GM18867 (cell line): ENCODE measurements at regions not wholly inside any gene's neighbourhood (a gene's known extent, or its start where the extent isn't known, plus 50 kb on each side); places are given as distances from the start of the nearest gene placed in this dataset.
"Not testable (repeated sequence)": the region's sequence is repeated elsewhere in the genome, so short reads cannot be mapped to it uniquely, and the experiment has no call there.

Experiments used
- ATAC-seq: cut with Tn5 transposase; IDR thresholded peaks from one replicate; pipeline ENCODE4 v1.9.1; 2021; ENCODE audit warnings: mild to moderate bottlenecking, moderate library complexity; ENCODE audit not compliant: unreplicated experiment

DNA sequence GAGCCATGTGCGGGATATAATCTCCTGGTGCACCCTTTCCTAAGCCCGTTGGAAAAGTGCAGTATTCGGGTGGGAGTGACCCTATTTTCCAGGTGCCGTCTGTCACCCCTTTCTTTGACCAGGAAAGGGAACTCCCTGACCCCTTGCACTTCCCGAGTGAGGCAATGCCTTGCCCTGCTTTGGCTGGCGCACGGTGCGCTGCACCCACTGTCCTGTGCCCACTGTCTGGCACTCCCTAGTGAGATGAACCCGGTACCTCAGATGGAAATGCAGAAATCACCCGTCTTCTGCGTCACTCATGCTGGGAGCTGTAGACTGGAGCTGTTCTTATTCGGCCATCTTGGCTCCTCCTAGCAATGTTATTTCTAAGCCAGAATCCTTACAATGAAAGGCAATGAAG is 121.1 kb downstream of the TAF11L14 start:
- ATAC-seq = not testable (repeated sequence)

DNA sequence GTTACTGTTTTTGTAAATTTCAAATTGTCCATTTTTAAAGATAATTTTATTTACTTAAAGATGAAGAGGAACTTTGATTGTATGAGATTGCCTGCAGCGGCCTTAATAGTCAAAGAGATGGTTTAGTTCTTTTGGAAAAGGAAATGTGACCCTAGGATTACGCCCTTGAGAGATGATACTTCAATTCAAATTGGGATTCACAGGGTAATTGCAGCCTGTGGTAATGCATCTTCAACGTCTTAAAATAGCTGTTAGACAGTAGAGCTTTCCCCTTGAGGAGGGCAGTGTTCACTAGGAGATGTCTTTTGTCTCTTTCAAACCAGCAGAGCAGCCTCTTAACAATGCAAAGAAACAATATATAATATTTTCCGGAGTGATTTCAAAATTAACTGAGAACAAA is 127.1 kb downstream of the TAF11L14 start:
- ATAC-seq = no peak

DNA sequence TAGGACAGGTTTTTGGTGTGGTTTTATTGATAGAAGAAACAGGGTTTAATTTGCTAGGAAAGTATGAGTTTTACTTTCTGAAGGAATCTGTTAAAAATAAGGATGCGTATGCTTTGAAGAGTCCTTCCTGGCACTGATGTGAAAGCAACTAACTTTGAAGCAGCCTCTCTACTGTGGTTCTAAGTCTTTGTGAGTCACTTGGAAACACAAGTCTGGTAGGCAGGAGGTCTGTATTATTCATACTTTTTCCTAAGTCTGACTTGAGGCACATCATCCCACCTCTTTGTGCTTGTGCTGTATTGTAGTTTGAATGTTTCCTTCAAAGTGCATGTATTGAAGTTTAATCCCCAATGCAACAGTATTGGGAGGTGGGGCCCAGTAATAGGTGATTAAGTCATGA is 129.0 kb downstream of the TAF11L14 start:
- ATAC-seq = no peak

DNA sequence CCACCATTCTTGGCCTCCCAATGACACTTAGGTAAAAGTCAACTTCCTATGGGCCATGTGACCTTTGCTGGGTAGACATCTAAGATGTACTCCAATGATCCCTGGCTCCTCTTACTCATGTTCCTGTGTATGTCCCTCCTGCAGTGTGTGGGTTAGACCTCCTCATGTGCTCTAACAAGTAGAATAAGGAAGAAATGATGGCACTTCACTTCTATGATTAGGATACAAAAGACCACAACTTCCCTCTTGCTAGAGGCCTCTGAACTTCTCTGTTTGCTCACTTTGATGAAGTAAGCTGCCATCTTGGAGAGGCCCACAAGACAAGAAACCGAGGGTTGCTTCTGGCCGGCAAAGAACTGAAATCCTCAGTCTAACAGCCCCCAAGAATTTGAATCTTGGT is 131.8 kb downstream of the TAF11L14 start:
- ATAC-seq = no peak

DNA sequence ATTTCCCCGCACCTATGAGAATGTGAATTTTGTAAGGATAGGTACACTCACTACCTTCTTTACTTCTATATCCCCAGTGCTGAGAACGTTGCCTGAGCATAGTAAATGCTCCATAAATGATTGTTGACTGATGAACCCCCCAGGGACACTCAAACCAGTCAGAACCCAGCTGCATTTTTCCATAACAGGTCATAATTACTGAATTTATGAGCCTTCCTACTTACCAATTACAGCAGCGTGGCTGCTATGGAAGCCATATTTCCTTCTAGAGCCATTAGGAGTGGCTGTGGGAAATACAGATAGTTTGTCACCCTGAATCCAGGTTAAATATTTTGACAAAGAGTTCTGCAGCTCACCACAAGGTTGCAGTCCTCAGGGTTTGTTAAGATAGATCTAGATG is 135.0 kb downstream of the TAF11L14 start:
- no peak for ATAC-seq

DNA sequence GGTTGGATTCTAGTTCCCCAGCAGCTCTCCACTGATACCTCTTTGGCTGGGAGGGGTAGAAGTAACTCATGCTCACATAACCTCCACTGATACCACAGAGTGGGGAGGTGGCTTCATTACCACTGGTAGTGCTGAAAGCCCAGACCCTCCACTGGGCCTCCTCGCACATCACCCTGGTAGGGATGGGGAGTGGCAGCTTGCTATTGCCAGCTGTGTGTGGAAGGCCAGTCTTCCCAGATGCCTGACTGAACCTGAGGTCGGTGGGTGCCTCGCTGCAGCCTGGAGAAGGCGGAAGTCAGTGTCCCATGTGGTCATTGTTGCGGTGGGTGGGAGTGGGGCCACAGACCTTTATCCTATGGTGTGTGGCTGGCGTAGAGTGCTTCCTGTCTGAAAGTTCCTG is 138.0 kb downstream of the TAF11L14 start:
- no peak for ATAC-seq

DNA sequence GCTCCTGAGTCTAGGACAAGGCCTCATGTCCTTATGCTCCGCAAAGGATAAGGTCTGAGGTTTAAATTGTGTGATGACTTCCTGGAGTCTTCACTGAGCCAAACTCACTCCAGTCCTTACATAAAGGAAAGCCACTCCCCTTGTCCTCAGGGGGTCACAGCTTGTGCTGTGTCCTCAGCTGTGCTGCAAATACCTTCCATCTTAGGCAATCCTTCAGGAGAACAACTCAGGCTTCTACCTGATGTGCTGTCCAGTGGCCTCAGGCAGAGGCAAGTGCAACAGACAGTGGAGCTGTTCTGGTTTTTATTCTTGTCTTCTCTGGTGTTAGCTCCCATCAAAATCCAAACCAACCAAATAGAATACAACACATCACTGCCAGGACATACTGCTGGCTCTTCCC is 151.5 kb downstream of the TAF11L14 start:
- no peak for ATAC-seq

DNA sequence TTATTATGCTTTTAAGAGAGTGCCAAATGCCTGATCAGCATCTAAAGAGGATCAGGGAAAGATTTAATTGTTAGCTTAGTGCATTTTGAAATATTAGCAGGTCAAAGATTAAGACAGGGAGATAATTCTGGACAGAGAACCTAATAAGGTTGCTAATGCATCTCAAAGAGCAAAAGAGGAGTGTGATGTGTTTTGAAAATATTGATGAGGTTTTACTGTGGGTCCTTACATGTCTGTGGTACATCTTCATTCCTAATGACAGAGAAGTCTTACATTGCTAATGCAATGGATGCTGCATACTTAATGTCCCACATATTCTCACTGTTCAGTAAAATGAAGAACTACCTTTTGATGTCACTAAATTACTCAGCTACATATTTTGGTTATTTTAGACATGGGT is 154.1 kb downstream of the TAF11L14 start:
- no peak for ATAC-seq

DNA sequence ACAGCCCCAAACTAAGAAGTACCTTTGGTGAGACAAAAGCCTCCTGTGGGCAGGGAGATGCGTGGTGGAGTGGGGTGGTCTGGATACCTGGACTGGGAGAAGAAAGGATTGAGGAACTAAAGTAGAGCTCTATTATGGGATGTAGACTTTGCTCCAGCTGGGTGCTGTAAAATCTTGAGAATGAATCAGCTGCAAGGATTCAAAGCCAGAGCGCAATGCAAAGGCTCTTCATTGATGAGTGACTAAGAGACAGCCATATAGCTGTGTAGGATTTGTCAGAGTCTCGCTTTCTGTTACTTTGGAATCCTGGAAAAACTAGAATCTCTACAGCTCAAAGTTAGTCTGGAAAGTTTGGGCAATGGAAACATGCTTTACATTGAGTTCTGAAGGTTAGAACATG is 159.9 kb downstream of the TAF11L14 start:
- ATAC-seq = no peak

DNA sequence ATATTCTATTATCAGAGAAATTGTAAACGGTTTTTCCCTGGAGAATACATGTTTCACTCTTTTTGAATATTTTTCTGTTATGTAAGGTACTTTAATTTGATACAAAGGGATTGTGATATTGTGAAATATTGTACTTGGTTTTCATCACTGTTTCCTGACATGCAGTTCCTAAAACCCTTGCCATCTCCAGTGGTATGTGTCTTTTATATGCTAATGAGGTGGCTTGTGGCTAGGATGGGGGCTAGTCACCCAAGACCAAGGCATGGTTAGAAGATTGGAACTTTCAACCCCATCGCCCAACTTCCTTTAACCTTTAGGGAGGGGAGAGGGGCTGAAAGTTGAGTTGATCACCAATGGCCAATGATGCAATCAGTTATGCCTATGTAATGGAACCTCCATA is 160.6 kb downstream of the TAF11L14 start:
- no peak for ATAC-seq

DNA sequence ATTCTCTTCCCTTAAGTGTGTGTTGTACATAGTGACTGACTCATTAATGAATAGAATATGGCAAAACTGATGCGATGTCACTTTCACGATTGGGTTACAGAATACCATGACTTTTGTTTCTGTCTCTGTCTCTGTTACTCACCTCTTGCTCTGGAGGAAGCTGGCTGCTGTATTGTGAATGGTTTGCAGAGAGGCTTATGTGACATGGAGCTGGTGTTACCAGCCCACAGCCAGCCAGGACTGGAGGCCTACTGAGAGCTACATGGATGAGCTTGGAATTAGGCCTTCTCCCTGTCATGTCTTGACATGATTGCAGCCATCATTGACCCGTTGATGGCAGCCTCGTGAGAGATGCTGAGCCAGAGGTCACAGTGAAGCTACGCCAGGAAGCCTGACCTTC is 161.9 kb downstream of the TAF11L14 start:
- no peak for ATAC-seq

DNA sequence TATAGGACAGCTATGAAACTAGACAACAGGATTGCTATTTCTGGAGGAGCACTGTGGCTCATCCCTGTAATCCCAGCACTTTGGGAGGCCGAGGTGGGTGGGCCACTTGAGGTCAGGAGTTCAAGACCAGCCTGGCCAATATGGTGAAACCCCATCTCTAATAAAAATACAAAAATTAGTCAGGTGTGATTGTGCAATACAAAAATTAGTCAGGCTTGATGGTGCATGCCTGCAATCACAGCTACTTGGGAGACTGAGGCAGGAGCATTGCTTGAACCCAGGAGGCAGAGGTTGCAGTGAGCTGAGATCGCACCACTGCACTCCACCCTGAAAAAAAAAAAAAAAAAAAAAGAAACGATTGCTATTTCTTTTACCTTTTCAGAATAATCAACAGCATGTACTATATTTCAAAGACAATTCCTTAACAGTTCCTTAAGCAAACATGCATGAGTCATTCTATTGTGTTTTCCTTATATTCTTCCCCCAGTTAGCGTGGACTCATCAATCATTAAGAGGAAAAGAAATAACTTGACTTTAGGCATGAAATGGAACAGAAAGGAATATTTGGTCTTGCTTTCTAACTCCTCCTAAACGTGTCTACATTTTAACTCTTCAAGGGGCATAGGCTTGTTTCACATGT is 162.6 kb downstream of the TAF11L14 start:
- ATAC-seq = no peak

DNA sequence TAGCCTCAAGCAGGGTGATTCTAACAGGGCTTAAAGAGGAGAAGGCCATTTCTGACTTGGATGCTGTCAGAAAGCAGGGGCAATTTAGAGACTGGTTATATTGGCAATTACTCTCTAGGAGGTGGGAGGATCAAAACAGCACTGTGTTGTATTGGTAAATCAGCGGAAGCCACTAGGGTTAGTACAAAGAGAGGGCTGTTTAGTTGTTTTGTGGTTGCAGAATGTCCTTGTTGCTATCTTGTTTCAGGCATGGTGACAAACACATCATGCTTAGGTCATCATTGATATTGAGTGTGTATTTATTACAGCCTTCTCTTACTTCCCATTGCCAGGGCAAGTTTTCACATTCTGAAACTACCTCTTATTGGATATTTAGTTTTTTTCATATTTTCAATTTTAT is 165.3 kb downstream of the TAF11L14 start:
- ATAC-seq = no peak

DNA sequence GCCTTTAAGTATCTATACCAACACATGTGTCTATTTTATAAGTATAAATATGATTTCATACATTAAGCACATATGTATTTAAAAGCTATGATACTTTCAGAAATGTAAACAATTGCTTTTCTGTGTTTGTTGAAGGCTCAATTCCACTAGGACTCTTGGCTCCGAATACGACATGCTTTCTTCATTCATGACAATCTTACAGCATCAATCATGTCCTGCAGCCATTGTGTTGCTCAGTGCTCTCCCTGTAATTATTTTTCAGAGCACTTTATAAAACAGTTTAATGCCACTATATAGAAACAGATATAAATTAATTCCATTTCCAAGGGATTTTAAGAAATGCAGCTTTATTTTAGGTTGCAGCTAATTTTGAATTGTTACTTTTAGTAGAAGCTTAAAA is 167.3 kb downstream of the TAF11L14 start:
- no peak for ATAC-seq

DNA sequence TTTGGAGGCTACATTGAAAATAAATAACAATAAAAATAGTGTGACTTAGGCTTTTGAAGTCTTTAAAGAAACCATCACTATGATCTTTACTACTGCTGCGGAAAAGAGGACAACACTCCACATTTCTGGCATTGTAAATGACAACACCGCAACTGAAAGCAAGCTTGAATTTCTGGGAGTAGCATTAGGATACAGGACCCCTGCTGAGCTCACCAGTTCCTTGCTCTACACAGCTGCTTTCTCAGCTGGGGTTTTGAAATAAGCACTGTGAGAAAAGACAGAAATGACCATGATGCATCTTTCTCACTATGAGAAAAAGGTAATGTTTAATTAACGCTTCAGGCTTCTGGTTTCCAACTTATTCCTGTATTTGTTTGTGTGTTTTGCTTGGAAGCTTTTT is 168.0 kb downstream of the TAF11L14 start:
- no peak for ATAC-seq

DNA sequence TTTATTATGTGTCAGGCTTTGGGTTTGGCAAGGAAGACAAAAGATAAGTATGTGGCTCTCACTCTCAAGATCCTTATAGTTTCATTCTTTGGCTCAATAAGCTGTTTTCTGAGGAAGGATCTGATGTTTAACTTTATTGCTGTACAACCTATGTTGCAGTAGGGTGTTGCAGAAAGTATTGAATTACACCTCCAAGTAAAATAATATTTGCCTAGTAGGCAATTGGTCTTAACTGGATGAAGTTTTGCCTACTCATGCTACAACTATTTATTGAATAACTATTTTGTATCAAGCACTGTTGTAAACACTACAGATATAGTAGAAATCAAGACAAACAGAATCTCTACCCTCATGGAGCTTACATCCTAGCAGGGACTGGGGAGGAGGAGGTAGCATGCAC is 169.7 kb downstream of the TAF11L14 start:
- no peak for ATAC-seq

DNA sequence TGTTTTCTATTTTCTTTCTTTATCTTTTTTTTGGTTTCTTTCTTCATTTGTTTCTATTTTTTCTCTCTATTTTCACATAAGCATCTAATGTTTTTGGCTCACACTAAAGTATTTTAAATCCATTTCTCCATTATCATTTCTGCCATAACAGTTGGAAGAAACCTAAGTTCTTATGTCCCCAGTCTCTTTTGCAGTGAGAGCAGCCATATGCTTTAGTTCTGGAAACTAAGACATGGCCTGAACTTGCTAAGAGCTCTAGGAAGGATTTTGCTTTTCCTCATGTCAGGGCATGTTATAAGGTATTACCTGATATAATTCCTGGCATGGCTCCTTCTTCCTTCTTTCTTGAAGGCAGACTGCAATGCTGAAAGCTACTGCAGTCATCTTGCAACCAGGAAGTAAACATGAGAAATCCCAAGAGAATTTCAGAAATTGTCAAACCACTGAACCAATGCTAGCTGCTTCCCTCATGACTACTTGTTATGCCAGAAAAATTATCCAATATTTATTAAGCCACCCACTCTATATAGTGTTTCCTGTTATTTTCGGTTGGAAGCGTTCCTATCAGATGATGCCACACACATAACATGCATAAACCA is 171.1 kb downstream of the TAF11L14 start:
- no peak for ATAC-seq

DNA sequence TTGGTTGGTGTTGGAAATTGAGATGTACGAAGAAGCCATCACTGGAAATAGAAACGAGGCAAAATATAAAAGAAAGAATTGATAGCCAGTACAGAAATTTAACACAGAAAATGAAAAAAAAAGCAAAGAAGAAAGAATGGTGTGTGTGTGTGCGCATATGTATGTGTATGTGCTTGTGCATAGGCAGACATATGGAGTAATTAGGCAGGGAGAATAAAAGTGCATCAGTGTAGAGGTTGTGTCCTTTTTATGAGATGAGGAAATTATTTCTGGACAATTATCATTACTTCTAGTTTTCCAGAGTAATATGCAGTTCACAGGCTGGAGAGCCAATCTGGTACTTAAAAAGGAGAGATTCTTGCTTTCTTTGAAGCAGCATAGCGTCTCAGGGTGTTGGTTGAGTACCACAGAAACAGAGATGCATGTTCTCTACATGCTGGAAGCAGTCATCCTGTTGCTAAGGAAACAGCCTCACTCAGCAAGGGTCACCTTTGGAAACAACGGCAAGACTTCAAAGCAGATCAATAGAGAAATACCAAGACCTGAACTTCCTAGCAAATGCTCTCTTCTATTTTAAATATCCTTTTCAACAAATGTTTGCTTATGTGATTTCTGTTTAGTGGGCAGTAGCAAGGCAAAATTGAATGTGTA is 172.7 kb downstream of the TAF11L14 start:
- ATAC-seq = no peak

DNA sequence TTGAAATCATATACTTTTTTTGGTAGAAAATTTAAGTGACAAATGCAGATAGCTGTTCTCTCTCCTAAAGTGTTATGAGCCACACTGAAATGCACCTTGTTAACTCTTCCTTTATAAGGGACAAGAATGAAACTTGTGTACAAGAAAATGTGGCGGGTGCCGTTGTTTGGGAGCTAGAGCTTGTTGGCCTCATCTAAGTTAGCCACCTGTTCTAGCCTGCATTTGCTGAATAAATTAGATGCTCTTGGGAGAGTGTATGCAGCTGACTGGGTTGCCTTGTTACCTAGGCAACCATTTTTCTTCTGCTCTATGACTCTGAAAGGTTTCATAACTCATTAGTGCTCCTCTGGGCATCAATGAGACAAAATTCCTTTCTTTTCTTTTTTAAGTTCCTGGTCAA is 174.3 kb downstream of the TAF11L14 start:
- no peak for ATAC-seq

DNA sequence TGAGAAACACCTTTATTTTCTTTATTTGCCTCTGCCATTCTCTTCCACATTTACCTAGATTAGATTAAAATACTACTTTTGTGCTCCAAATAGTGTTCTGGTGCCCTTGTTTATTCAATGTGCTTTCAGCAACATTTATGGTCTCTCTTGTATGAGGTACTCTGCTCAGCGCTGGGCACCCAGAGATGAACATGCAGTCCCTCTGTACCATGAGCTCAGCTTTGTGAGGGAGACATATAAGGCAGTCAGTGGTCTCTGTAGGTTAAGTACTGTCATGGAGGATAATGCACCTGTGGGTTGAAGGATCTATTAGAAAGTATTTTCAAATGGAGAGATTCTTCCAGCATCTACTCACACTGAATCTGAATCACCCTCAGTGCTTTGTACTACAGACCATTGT is 176.5 kb downstream of the TAF11L14 start:
- ATAC-seq = no peak

DNA sequence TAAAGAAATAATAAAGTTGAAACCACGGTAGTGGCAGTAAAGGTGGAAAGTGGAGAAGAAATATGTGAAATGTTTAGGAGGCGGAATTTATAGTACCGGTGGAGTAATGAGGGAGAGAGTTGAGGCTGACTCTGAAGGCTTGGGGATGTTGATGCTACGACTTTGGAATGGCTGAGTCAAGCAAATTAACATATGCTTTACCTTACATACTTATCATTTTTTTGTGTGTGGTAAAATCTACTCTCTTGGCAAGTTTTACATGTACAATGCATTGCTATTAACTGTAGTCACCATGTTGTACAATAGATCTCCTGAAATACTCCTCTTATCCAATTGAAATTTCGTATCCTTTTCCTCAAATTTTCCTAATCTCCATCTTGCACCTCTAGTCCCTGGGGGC is 179.0 kb downstream of the TAF11L14 start:
- no peak for ATAC-seq

DNA sequence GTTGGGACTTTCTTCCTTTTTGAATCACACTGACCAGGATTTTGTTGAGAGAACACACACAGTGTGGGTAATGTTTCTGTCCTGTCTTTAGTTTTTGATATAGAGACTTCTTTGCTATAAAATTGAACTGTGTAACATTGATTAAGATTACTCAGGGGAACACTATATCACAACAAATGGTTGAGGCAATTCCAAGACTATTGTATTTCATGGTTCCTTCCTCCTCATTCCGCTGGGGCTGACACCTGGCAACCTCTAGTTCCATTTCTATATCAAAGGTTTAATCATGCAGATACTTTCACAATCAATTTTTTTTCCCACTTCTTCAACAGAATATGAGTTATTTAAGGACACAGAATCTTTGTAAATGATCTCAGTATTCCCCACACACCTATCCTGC is 182.2 kb downstream of the TAF11L14 start:
- ATAC-seq = no peak

DNA sequence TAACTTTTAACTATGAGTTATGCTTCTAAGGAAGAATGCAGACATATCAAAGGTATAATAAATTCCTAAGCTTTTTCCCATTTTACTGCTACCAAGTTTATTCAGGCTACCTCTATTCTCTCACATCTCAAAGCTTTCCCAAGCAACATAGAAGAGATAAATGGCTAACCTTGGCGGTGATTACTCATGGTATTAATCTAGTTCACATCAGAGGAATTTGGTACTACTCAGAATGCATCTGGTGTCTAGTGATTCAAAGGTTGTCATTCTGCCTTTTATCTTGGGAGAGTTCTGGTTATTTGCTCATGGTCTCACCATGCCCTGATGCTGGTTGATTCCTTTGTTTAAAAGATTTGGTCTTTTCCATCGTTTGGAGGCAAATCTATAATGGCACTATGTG is 182.7 kb downstream of the TAF11L14 start:
- ATAC-seq = no peak
